Activated CD8-positive, alpha-beta memory T cell treated with anti-CD3 and anti-CD28 coated beads for 24 hours (primary cell): ENCODE measurements at regions not wholly inside any gene's neighbourhood (a gene's known extent, or its start where the extent isn't known, plus 50 kb on each side); places are given as distances from the start of the nearest gene placed in this dataset.
A peak's percentile ranks its signal among the peaks of the same experiment; 100 is the strongest.
"Not testable (repeated sequence)": the region's sequence is repeated elsewhere in the genome, so short reads cannot be mapped to it uniquely, and the experiment has no call there.

Experiments
- DNase-seq: peaks from one replicate; pipeline ENCODE4 v3.0.0-alpha.2; 2020

DNA sequence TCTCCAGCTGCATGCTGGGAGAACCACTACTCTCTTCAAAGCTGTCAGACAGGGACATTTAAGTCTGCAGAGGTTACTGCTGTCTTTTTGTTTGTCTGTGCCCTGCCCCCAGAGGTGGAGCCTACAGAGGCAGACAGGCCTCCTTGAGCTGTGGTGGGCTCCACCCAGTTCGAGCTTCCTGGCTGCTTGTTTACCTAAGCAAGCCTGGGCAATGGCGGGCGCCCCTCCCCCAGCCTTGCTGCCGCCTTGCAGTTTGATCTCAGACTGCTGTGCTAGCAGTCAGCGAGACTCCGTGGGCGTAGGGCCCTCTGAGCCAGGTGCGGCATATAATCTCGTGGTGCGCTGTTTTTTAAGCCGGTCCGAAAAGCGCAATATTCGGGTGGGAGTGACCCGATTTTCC is 215.0 kb downstream of the STIM2 start:
- DNase-seq: not testable (repeated sequence)

- DNase-seq: no peak
Observed at GRCh38 chr4:27078934-27079455, 218.4 kb downstream of the STIM2 start.

GRCh38 chr4:27081675-27082586 is 221.3 kb downstream of the STIM2 start:
- no peak for DNase-seq

- DNase-seq: no peak
Observed at GRCh38 chr4:27082776-27083175, 222.1 kb downstream of the STIM2 start.

DNA sequence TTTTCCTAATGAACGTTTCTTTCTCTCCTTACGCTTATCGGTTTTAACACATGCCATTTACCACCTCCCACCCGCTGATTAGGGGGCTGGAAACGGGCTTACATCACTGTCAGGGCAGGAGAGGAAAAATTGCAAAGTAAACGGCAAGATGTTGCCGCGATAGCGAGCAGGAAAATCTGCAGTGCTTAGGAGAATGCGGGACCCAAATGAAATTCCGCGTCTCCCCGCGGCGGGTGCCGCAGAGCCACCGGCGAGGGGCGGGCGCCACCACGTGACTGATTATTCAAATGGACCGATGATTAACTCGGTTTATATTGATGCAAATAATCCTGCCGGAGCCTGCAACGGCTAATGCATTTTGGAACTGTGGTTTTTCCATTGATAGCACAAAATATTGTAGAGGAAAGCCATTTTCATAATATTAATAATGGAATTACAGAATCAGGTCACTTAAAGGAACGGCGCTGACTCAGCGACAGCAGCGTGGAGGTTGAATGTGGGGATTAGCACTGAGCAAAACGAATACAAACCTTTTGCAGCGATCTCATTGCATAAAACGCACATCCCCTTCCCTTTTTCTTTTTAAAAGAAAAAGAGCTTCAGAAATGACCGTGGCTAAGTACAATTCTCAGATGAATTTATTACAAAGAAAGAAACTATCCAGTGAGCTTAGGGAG is 224.2 kb downstream of the STIM2 start:
- DNase-seq: peak; percentile 59

DNA sequence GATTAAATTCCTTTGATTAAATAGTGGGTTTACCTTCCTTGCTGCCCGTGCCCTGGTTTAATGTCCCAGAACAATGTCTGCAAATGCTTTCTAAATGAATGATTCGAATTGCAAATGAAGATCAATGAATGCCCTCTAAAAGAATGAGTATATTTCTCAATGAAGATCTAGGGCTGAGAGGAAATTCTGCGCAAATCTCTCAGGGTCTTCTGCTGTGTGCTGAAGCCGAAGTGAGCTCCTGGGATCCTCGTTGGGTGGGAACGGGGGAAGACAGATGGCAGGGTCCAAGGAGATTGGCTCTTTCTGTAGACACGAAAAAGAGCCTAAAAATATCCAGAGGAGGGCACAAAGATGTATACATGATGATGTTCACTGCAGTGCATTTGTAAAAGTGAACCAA is 224.8 kb downstream of the STIM2 start:
- no peak for DNase-seq

DNA sequence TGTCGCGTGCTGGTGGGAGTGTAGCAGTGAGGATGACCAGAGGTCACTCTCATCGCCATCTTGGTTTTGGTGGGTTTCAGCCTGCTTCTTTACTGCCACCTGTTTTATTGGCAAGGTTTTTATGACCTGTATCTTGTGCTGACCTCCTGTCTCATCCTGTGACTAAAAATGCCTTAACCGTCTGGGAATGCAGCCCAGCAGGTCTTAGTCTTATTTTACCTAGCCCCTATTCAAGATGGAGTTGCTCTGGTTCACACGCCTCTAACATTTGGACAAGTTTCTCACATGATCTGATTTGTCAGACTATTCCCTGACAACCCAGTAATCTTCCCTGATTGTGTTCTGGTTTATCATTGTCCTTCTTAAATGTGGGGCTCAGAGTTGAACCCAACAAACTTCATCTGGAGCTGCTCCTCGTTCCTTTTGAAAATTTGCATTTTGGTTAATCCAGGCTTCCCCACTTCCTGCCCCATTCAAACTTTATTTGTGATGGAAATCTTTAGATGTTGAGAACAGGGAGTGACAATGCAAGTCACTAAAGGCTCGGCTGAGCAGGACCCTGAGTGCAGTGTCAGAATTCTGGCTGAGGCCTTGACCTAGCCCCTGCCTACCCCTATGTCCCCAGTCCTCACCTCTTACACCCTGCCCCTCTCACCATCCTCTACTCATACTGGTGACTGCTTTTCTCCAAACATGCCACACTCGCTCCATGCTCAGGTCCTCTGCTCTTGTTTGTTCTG is 226.8 kb downstream of the STIM2 start:
- DNase-seq: no peak

DNA sequence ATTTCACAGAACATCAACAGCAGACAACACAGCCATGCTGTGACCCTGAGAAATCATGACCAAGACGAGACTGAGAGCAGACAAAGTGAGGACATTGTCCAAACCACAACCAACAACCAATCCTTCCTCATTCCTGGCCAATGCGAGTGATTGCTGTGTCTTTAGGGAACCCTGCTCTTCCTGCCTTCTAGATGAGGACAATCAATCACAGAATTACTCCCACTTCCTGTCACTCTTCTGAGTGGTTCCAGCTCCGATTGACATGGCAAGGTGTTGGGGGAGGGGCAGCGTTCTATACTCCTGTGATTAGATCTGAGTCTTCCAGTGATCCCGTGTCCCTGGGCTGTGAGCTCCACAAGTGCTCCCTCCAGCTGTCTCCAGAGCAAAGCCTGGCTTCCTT is 227.8 kb downstream of the STIM2 start:
- no peak for DNase-seq

DNA sequence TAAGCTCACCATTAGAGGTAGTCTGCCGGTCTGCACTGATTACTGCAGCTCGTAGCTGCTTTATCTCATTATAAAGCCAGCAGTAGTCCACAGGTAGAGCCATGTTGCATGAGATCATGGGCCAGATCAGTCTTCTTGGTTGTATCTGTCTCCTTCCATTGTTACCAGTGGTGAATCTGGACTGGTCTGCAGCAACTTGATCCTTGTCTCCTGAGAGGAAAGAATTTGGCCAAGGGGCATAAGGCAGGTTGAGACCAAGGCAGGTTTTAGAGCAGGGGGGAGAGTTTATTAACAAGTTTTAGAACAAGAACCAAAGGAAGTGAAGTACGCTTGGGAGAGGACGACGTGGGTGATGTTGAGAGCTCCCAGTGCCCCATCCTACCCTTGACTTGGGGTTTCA is 228.5 kb downstream of the STIM2 start:
- no peak for DNase-seq

DNA sequence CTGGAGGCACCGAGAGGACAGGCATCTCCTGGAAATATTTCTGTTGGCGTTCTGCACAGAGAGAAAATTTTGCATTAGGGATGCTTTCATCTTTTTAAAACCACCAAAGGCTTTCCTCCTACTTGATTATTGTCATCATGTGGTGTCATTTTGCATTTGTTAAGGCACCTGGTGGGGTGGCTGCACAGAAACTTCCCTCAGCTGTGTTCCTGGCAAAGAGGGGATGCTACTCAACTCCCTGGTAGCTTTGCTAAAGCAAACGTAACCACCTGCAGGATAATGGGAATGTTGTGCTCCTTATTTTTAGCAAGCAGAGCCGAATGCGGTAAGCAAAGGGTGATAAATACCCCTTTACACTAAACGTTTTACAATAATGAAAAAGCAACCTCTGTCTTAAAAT is 229.8 kb downstream of the STIM2 start:
- no peak for DNase-seq

- DNase-seq: no peak
Observed at GRCh38 chr4:27094224-27094623, 233.6 kb downstream of the STIM2 start.

DNA sequence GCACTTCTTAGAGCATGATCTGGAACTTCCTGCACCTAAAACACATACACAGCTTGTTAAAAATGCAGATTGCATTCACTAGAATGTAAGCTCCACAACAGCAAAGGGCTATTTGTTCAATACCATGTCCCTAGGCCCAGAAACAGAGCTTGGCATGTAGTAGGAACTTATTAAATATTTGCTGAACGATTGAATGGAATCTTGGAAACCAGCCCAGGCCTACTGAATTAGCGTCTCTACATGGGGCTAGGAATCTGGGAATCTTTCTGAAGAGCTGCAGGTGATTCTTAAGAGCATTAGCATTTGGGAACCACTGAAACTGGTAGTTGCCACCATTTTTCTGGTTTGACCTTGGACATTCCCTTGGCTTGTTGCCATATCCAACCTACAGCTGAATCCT is 234.1 kb downstream of the STIM2 start:
- DNase-seq: no peak

- DNase-seq: no peak
Observed at GRCh38 chr4:27096142-27096824, 235.6 kb downstream of the STIM2 start.

- DNase-seq: no peak
Observed at GRCh38 chr4:27098034-27098433, 237.4 kb downstream of the STIM2 start.

GRCh38 chr4:27100713-27101112 is 240.1 kb downstream of the STIM2 start:
- no peak for DNase-seq

DNA sequence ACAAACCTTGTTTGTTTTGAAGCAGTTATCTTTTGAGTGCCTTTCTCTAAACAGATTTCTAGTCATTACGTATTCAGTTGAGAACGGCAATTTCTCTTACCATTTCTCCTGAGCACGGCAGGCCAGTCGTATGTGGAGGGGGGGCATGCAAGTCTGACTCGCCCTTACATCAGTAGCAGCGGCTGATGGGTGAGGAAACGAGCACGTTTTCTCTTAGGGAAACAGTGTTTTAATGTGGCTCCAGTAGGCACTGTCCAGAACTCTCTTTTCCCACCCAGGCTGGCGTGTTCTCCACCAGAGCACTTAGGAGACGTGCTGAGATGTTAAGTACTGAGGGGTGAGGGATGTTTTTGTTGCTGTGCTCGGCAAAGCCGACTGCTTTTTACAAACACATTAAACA is 240.5 kb downstream of the STIM2 start:
- DNase-seq: no peak

DNA sequence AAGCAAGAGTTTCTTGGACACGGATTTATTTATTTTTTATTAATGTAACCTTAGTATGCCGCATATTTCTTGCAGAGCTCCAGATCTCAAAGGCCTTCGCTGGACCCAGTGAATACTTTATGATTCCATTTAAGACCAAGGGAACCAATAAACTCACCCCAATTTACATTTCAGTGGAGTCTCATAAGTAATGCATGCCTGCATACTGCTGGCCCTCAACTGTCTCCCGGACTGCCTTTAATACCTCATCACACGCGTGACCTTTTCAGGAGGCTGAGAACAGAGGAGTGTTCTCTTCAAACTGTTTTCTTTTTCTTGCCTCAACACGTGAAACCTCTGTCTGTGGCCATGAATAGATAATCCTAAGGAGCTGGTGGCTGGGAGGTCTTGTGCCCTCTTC is 240.9 kb downstream of the STIM2 start:
- no peak for DNase-seq

DNA sequence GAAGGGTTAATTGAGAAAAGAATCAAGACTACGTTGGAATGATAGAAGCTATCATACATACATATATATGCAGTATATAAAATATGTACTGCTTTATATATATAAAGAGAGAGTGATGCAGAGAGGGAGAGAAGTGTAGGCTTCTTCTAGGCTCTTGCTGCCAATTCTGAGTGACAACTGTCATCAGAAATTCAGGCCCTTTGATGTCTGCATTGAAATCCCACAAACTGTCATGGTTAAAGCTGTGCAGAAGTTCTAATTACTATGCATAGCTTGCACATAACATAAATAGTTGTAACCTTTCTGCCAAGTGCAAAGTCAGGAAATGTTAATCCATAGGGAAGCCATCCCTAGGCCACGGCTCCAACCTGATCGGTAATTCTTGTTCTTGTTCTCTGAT is 251.0 kb downstream of the STIM2 start:
- DNase-seq: no peak

DNA sequence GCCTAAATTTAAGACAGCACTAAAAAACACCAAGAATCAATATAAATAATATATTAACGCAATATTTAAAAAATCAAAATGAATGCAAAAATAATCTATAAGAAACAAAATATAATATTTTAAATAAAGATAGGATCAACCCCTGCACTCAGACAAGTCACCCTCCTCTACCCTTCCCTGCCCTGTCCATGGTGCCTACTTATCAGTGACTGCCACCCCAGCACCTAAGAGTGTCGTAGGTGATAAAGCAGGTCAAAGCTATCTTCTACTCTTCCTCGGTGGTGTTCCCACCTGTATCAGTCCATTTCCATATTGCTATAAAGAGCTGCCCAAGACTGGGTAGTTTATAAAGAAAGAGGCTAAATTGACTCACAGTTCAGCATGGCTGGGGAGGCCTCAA is 251.9 kb downstream of the STIM2 start:
- no peak for DNase-seq

GRCh38 chr4:27115221-27115620 is 254.6 kb downstream of the STIM2 start:
- DNase-seq: no peak

DNA sequence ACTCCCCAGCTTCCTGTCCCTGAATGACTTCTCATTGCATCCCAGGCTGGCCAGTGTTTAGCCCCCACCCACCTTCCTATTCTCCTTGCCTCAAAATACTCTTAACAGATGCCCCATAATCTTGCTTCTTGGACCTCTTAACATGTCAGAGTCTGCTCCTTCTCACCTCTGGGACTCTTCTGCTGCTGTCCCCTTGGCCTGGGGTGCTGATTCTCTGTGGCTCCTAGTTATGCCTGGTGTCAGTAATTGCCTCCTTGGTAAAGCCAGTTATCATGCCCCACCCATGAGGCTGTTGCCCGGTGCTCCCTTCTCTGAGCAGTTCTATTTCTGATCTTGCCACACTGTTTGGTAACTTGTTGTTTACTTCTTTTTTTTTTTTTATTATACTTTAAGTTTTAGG is 256.8 kb downstream of the STIM2 start:
- DNase-seq: no peak

- no peak for DNase-seq
Observed at GRCh38 chr4:27119239-27119638, 258.6 kb downstream of the STIM2 start.

GRCh38 chr4:27121830-27122229 is 261.2 kb downstream of the STIM2 start:
- no peak for DNase-seq
